ENCODE measurements at regions not wholly inside any gene's neighbourhood (a gene's known extent, or its start where the extent isn't known, plus 50 kb on each side); places are given as distances from the start of the nearest gene placed in this dataset.

DNA sequence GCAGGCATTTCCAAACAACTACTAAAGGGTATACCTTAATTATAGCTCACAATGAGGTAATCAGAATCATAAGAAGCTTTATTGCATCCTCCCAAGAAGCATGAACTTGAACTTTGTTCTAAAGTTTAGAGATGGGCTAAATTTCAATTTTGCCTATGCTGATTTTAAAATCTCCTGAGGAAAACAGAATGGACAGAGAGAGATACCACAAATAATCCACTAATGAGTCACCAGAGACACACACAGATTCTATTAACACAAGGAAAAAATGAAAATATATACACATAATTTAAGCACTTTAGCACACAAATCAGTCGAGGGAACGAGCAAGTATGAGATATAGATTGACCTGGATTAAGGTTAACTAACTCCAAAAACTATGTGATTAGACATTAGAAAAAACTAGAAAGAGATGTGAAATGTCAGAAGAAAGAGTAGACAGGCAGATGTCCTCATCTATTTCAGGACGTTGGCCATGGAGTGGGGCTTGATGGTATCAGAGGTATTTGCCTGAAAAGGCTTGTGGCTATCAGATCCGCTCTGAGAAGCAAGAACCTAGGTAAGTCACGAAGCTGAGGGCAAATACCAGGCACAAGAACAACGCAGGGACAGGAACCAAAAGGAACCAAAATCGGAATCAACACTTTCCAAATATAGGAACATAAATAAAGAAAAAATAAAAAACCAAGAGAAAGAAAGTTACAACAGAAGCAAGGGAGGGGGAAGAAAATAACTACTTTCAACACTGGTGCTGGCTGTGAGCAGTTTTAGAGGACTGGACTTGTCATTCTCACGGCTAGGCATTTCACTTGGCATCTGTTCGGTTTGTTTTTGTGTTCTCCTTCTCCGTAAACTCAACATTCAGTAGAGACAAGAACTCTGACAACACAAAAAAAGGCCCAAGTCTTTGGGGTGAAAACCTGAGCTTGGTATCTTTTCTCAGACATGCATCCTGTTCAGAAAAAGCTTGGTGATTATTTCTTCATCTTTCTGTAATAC is 294.6 kb upstream of the PUM3 start:
- Histone ChIP-seq H2BK5ac (ENCODE audit: low read depth, low read length) (no peak overlapping the region), H3K4me1 (replicated peaks in 1 of 4; ENCODE audit: control insufficient read depth in 3 of 4, insufficient read depth in 4 of 4, low read length in 3 of 4) (no peaks in the 10 kb centered on the region), H3K4me3 (ENCODE audit: extremely low read depth in 1 of 4, insufficient read depth in 2 of 4, low read depth in 3 of 4, low read length in 4 of 4) (no peak overlapping the region), H4K5ac (ENCODE audit: insufficient read length, low read depth, low read length) (no peak overlapping the region), H3K4me2 (ENCODE audit: insufficient read depth in 1 of 2, low read depth in 2 of 2, low read length in 2 of 2) (no peak overlapping the region), H2BK20ac (ENCODE audit: low read length) (no peak overlapping the region), H4K8ac (ENCODE audit: extremely low read depth, insufficient read depth, low read length) (no peak overlapping the region), H3K4ac (replicated peaks; ENCODE audit: insufficient read length, low read depth, low read length) (no peak overlapping the region), H2AK5ac (ENCODE audit: low read depth, low read length) (no peak overlapping the region), H3K23me2 (ENCODE audit: low read depth, low read length) (no peaks in the 10 kb centered on the region), H2BK120ac (replicated peaks; ENCODE audit: low read depth, low read length) (no peak overlapping the region), H3K27me3 (replicated peaks in 1 of 4; ENCODE audit: control insufficient read depth in 3 of 4, extremely low read depth in 1 of 4, insufficient read depth in 3 of 4, low read length in 3 of 4) (no peaks in the 10 kb centered on the region), H3K9ac (replicated peaks in 1 of 4; ENCODE audit: extremely low read depth in 1 of 4, low read depth in 3 of 4, low read length in 3 of 4) (no peak overlapping the region), H2BK12ac (ENCODE audit: low read depth, low read length) (no peak overlapping the region), H3K56ac (replicated peaks; ENCODE audit: insufficient read length, low read depth, low read length) (no peak overlapping the region), H3K79me1 (ENCODE audit: low read depth, low read length) (no peaks in the 10 kb centered on the region), H2AFZ (ENCODE audit: low read length) (no peak overlapping the region), H4K20me1 (replicated peaks in 1 of 2; ENCODE audit: control insufficient read depth in 1 of 2, insufficient read depth in 2 of 2, low read length in 2 of 2) (no peaks in the 10 kb centered on the region), H2BK15ac (ENCODE audit: low read length) (no peak overlapping the region), H3K27ac (ENCODE audit: low read depth, low read length) (no peak overlapping the region), H3K23ac (ENCODE audit: insufficient read length) (no peak overlapping the region), H3K79me2 (ENCODE audit: control insufficient read depth in 1 of 2, insufficient read depth in 2 of 2, low read length in 2 of 2) (no peaks in the 10 kb centered on the region), H3K9me3 (ENCODE audit: insufficient read depth in 2 of 2, low read depth in 1 of 2, low read length in 1 of 2) (no peaks in the 10 kb centered on the region), H3K36me3 (ENCODE audit: control insufficient read depth in 2 of 4, insufficient read depth in 4 of 4, low read length in 3 of 4) (no peaks in the 10 kb centered on the region), H3K18ac (ENCODE audit: extremely low read depth, low read length) (no peak overlapping the region), H4K91ac (replicated peaks; ENCODE audit: insufficient read length, low read length) (no peak overlapping the region), H3K14ac (ENCODE audit: insufficient read length) (no peak overlapping the region)
- POLR2A ChIA-PET (ENCODE audit: partially characterized antibody): interaction anchor here (0.6 kb wide), 1 partner anchor 127 kb away, joined by 4 read pairs; no protein-coding TSS in a partner anchor
- WGBS, 2 experiments (ENCODE audit: extremely low coverage in 1 of 2, insufficient coverage in 1 of 2, insufficient read length in 1 of 2, insufficient replicate concordance in 2 of 2, low coverage in 1 of 2, low lambda C conversion rate in 2 of 2, missing lambda C conversion rate in 1 of 2): 91% methylated on average over 10 of the region's 10 CpGs; no CpG with 5 or more reads in 1 of the 2 experiments
- DNase-seq (ENCODE audit: low read depth in 1 of 2, low spot score in 2 of 2) (no peak), FAIRE-seq (no peak)
- CTCF ChIA-PET (ENCODE audit: partially characterized antibody): interaction anchor here (0.6 kb wide), 2 partner anchors 124 to 1849 kb away, joined by 3 read pairs; no protein-coding TSS in a partner anchor
- TF ChIP-seq CBX5 (IDR thresholded peaks at IDR 0.05; ENCODE audit: low read depth, low read length) (no peak), SP4 (IDR thresholded peaks at IDR 0.05; ENCODE audit: low read length) (no peak), SIRT6 (IDR thresholded peaks at IDR 0.05; ENCODE audit: low read length) (no peak), MAFK (IDR thresholded peaks at IDR 0.05; ENCODE audit: low read depth, low read length) (no peak), SIX5 (IDR thresholded peaks at IDR 0.05; ENCODE audit: low read depth, low read length) (no peak), BCL11A (IDR thresholded peaks at IDR 0.05; ENCODE audit: low read depth in 2 of 2, low read length in 2 of 2) (no peak), NANOG (IDR thresholded peaks at IDR 0.05; ENCODE audit: insufficient read depth, low read depth, low read length, poor library complexity, severe bottlenecking) (no peak), POLR2AphosphoS5 (IDR thresholded peaks at IDR 0.05; ENCODE audit: low read depth, low read length) (no peak), SAP30 (IDR thresholded peaks at IDR 0.05; ENCODE audit: insufficient read depth, insufficient replicate concordance, low read length) (no peak), CHD1 (IDR thresholded peaks at IDR 0.05; ENCODE audit: low read depth, low read length) (no peak)
- TF ChIP-seq, protein P1, sequence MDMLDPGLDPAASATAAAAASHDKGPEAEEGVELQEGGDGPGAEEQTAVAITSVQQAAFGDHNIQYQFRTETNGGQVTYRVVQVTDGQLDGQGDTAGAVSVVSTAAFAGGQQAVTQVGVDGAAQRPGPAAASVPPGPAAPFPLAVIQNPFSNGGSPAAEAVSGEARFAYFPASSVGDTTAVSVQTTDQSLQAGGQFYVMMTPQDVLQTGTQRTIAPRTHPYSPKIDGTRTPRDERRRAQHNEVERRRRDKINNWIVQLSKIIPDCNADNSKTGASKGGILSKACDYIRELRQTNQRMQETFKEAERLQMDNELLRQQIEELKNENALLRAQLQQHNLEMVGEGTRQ (IDR thresholded peaks at IDR 0.05; ENCODE audit: low read length): no peak
